ENCODE measurements at regions not wholly inside any gene's neighbourhood (a gene's known extent, or its start where the extent isn't known, plus 50 kb on each side); places are given as distances from the start of the nearest gene placed in this dataset.

DNA sequence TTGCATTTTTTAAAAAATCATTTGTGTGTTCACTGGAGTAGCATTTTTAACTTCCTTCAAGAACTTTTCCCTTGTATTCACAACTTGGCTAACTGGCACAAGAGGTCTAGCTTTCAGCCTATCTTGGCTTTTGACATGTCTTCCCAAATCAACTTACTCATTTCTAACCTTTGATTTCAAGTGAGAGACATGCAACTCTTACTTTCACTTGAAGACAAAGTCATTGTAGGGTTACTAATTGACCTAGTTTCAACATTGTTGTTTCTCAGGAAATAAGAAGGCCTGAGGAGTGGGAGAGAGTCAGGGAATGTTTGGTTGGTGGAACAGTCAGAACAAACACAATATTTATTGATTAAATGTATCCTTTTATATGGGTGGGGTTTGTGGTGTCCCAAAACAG lies 95.0 kb upstream of the C9orf72 start:
- DNase-seq (ENCODE audit: extremely low spot score) = no peak
- H3K4me1 ChIP-seq = no peaks in the 10 kb centered on the region
- H3K27ac ChIP-seq (replicated peaks in 1 of 4) = no peak overlapping the region
- peaks cover 0 to 13% (median 0%) of the 10 kb centered on the region in 4 donors for H3K27me3 ChIP-seq
- H3K9me3 ChIP-seq = no peaks in the 10 kb centered on the region
- no peaks in the 10 kb centered on the region for H3K36me3 ChIP-seq
- intact Hi-C loops (cut with DNase I) = no loop called here
- H3K4me3 ChIP-seq = no peak overlapping the region
- no peak for TF ChIP-seq POLR2A (IDR thresholded peaks at IDR 0.05; ENCODE audit: low read depth)
- no peak for TF ChIP-seq EP300 (IDR thresholded peaks at IDR 0.05)
- TF ChIP-seq POLR2AphosphoS5 (IDR thresholded peaks at IDR 0.05) = no peak
- TF ChIP-seq, protein P1, sequence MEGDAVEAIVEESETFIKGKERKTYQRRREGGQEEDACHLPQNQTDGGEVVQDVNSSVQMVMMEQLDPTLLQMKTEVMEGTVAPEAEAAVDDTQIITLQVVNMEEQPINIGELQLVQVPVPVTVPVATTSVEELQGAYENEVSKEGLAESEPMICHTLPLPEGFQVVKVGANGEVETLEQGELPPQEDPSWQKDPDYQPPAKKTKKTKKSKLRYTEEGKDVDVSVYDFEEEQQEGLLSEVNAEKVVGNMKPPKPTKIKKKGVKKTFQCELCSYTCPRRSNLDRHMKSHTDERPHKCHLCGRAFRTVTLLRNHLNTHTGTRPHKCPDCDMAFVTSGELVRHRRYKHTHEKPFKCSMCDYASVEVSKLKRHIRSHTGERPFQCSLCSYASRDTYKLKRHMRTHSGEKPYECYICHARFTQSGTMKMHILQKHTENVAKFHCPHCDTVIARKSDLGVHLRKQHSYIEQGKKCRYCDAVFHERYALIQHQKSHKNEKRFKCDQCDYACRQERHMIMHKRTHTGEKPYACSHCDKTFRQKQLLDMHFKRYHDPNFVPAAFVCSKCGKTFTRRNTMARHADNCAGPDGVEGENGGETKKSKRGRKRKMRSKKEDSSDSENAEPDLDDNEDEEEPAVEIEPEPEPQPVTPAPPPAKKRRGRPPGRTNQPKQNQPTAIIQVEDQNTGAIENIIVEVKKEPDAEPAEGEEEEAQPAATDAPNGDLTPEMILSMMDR (IDR thresholded peaks at IDR 0.05) = no peak

GRCh38 chr9:27671636-27672035 lies 98.4 kb upstream of the C9orf72 start:
- no peak for DNase-seq (ENCODE audit: extremely low spot score)
- no peak overlapping the region for H3K4me3 ChIP-seq
- H3K4me1 ChIP-seq = no peaks in the 10 kb centered on the region
- H3K27me3 ChIP-seq = no peaks in the 10 kb centered on the region
- no peak overlapping the region for H3K27ac ChIP-seq (replicated peaks in 1 of 4)
- H3K36me3 ChIP-seq = no peaks in the 10 kb centered on the region
- WGBS = 70% methylated on average over 5 of the region's 5 CpGs
- TF ChIP-seq EP300 (IDR thresholded peaks at IDR 0.05) = no peak
- TF ChIP-seq, protein P1 (IDR thresholded peaks at IDR 0.05) = no peak
- no peak for TF ChIP-seq POLR2AphosphoS5 (IDR thresholded peaks at IDR 0.05)
- no peak for TF ChIP-seq POLR2A (IDR thresholded peaks at IDR 0.05; ENCODE audit: low read depth)
- H3K9me3 ChIP-seq = no peaks in the 10 kb centered on the region
- intact Hi-C loops (cut with DNase I) = no loop called here

- intact Hi-C loops (cut with DNase I) = no loop called here
- 78% methylated on average over 3 of the region's 3 CpGs for WGBS
- Histone ChIP-seq H3K27ac (replicated peaks in 1 of 4) (no peak overlapping the region), H3K36me3 (no peaks in the 10 kb centered on the region), H3K27me3 (no peaks in the 10 kb centered on the region), H3K4me3 (no peak overlapping the region), H3K9me3 (no peaks in the 10 kb centered on the region), H3K4me1 (no peaks in the 10 kb centered on the region)
- TF ChIP-seq EP300 (IDR thresholded peaks at IDR 0.05) (no peak), POLR2AphosphoS5 (IDR thresholded peaks at IDR 0.05) (no peak), POLR2A (IDR thresholded peaks at IDR 0.05; ENCODE audit: low read depth) (no peak)
- TF ChIP-seq, protein P1 (IDR thresholded peaks at IDR 0.05) = no peak
- DNase-seq (ENCODE audit: extremely low spot score) = no peak
These were observed 99.4 kb upstream of the C9orf72 start for GRCh38 chr9:27672718-27673117.

- DNase-seq (ENCODE audit: extremely low spot score) = no peak
- intact Hi-C loops (cut with DNase I) = no loop called here
- TF ChIP-seq POLR2A (IDR thresholded peaks at IDR 0.05; ENCODE audit: low read depth) (no peak), POLR2AphosphoS5 (IDR thresholded peaks at IDR 0.05) (no peak), EP300 (IDR thresholded peaks at IDR 0.05) (no peak)
- TF ChIP-seq, protein P1 (IDR thresholded peaks at IDR 0.05) = no peak
- H3K27me3 ChIP-seq = no peaks in the 10 kb centered on the region
- no peak overlapping the region for H3K4me3 ChIP-seq
- H3K27ac ChIP-seq (replicated peaks in 1 of 4) = no peak overlapping the region
- no peaks in the 10 kb centered on the region for H3K36me3 ChIP-seq
- WGBS = 82% methylated on average over 3 of the region's 3 CpGs
- no peaks in the 10 kb centered on the region for H3K4me1 ChIP-seq
- H3K9me3 ChIP-seq = no peaks in the 10 kb centered on the region
These were observed 100.4 kb upstream of the C9orf72 start for GRCh38 chr9:27673641-27674040.

GRCh38 chr9:27675354-27675753 lies 102.1 kb upstream of the C9orf72 start:
- TF ChIP-seq POLR2A (IDR thresholded peaks at IDR 0.05; ENCODE audit: low read depth) (no peak), EP300 (IDR thresholded peaks at IDR 0.05) (no peak), POLR2AphosphoS5 (IDR thresholded peaks at IDR 0.05) (no peak)
- TF ChIP-seq, protein P1 (IDR thresholded peaks at IDR 0.05) = no peak
- H3K4me1 ChIP-seq = no peaks in the 10 kb centered on the region
- WGBS = 97% methylated on average over 6 of the region's 6 CpGs
- H3K9me3 ChIP-seq = no peaks in the 10 kb centered on the region
- H3K27me3 ChIP-seq = no peaks in the 10 kb centered on the region
- no peaks in the 10 kb centered on the region for H3K36me3 ChIP-seq
- H3K4me3 ChIP-seq = no peak overlapping the region
- H3K27ac ChIP-seq (replicated peaks in 1 of 4) = no peak overlapping the region
- intact Hi-C loops (cut with DNase I) = no loop called here
- DNase-seq (ENCODE audit: extremely low spot score) = no peak

All from esophagus muscularis mucosa (tissue), 4 donors.